AG08396 (cell line): ENCODE measurements at regions not wholly inside any gene's neighbourhood (a gene's known extent, or its start where the extent isn't known, plus 50 kb on each side); places are given as distances from the start of the nearest gene placed in this dataset.

Source experiments
- DNase-seq: peaks from one replicate; pipeline ENCODE4 v3.0.0; 2012; ENCODE audit warnings: low spot score, mixed read lengths

GRCh38 chr13:77838271-77838670 is 80.4 kb downstream of the EDNRB start:
- no peak for DNase-seq

- DNase-seq = no peak
Measured at GRCh38 chr13:77836423-77836822, 82.2 kb downstream of the EDNRB start.

- DNase-seq = peak; percentile 30
Measured at GRCh38 chr13:77833331-77833863, 85.2 kb downstream of the EDNRB start.

GRCh38 chr13:77832339-77833100 is 86.1 kb downstream of the EDNRB start:
- DNase-seq = no peak

GRCh38 chr13:77831866-77832265 is 86.8 kb downstream of the EDNRB start:
- no peak for DNase-seq

- DNase-seq = no peak
Measured at GRCh38 chr13:77829963-77830362, 88.7 kb downstream of the EDNRB start.

- no peak for DNase-seq
Measured at GRCh38 chr13:77828799-77829198, 89.8 kb downstream of the EDNRB start.

GRCh38 chr13:77827332-77827731 is 91.3 kb downstream of the EDNRB start:
- DNase-seq = no peak

GRCh38 chr13:77820431-77821149 is 98.0 kb downstream of the EDNRB start:
- no peak for DNase-seq

- DNase-seq = no peak
Measured at GRCh38 chr13:77817521-77817920, 101.1 kb downstream of the EDNRB start.

- no peak for DNase-seq
Measured at GRCh38 chr13:77815330-77815729, 103.3 kb downstream of the EDNRB start.
